AG20443 (cell line): ENCODE measurements at regions not wholly inside any gene's neighbourhood (a gene's known extent, or its start where the extent isn't known, plus 50 kb on each side); places are given as distances from the start of the nearest gene placed in this dataset.

Experiments
- DNase-seq: peaks from one replicate; pipeline ENCODE4 v3.0.0; 2012; ENCODE audit warnings: low spot score, mixed read lengths

DNA sequence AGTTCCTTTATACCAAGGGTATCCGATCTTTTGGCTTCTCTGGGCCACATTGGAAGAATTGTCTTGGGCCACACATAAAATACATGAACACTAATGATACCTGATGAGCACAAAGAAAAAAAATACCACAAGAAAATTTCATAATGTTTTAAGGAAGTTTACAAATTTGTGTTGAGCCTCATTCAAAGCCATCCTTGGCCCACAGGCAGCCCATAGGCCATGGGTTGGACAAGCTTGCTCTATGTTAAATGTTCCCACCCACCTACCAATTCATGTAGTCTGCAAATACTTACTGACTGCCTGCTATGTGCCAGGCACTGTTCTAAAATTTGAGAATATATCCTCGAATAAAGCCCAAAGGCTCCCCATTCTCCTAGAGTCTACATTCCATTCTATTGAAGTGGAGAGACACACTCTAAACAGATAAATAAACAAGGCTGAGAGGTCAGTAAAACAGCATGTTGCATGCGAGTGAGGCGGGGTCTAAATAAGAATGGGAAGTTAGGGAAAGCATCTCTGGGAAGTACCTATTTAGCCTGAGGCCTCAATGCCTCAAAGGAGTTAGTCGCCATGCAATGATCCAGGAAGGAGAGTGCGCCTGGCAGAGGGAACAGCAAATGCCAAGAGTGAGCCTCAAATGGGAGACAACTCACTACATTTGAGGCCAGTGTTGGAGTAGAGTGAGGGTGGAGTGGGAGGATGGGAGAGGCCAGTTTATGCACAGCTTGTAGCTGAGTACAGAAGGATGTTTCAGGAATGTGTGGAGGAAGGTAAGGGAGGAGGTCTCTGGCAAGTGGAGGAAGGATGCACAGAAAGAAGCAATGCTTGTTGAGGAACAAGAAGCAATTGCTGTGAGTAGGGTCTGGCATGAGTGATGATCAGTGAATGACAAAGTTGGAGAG is 52.5 kb upstream of the CLDN10 start:
- DNase-seq = no peak

DNA sequence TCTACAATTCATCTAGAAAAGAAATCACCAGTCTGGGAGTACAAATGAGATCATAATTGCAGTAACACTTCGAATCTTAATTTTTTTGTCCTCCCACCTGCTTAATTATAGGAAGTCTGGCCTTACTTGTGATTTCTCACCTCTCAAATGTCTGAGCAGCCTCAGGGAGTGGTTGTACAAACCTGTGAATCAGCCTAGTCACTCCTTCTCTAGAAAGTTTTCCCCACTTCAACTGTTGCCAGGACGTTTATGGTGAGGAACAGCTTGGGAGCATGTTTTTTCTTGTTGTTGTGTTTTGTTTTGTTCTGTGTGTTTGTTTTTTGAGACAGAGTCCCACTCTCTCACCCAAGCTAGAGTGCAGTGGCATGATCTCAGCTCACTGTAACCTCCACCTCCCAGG is 50.3 kb upstream of the CLDN10 start:
- no peak for DNase-seq
